HepG2 (cell line): ENCODE measurements at regions not wholly inside any gene's neighbourhood (a gene's known extent, or its start where the extent isn't known, plus 50 kb on each side); places are given as distances from the start of the nearest gene placed in this dataset.

Experiments
- FOXA1 ChIP-seq, 2 experiments: fragments of 450-650 bp in 1 of 2; sonication (generic) in 1 of 2; formaldehyde crosslinking in 1 of 2; IDR thresholded peaks; 2 replicates each; pipeline versions ENCODE4 v1.4.0 to v1.6.1; 2016 to 2020; ENCODE audit warnings: missing genetic modification reagents in 1 of 2
- FOXA3 ChIP-seq: IDR thresholded peaks from 2 replicates; pipeline ENCODE4 v1.6.1; 2016; ENCODE audit warnings: missing genetic modification reagents, missing compliant biosample characterization
- HMGA1 ChIP-seq: sonication (generic); formaldehyde crosslinking; conservative IDR thresholded peaks from 2 replicates; pipeline ENCODE4 v1.4.0; 2020; ENCODE audit warnings: missing genetic modification reagents
- JUND ChIP-seq: sonication (generic); formaldehyde crosslinking; IDR thresholded peaks from 2 replicates; pipeline ENCODE4 v1.8.0; 2022; ENCODE audit warnings: mild to moderate bottlenecking, missing genetic modification reagents
- KDM5A ChIP-seq: fragments of 200-600 bp; sonication (generic); IDR thresholded peaks from 2 replicates; pipeline ENCODE4 v1.7.0; 2018; ENCODE audit warnings: antibody characterized with exemption, mild to moderate bottlenecking, low read length, borderline replicate concordance
- NFIC ChIP-seq: IDR thresholded peaks from 2 replicates; pipeline ENCODE4 v1.6.1; 2012; ENCODE audit warnings: mild to moderate bottlenecking, low read length, inconsistent platforms
- NR2F2 ChIP-seq: IDR thresholded peaks from 2 replicates; pipeline ENCODE4 v1.6.1; 2012; ENCODE audit warnings: low read depth, inconsistent platforms, borderline replicate concordance
- SOX13 ChIP-seq, 3 experiments: fragments of 450-650 bp in 1 of 3; sonication (generic) in 1 of 3; formaldehyde crosslinking in 1 of 3; IDR thresholded peaks in 2 of 3; conservative IDR thresholded peaks in 1 of 3; 2 replicates each; pipeline versions ENCODE4 v1.5.0 to v1.6.1; 2016 to 2020; ENCODE audit warnings: antibody characterized with exemption in 1 of 3, mild to moderate bottlenecking in 1 of 3, missing compliant biosample characterization in 1 of 3, missing genetic modification reagents in 1 of 3, moderate library complexity in 1 of 3
- ZNF143 ChIP-seq: sonication (generic); formaldehyde crosslinking; IDR thresholded peaks from 2 replicates; pipeline ENCODE4 v1.4.0; 2020; ENCODE audit warnings: missing genetic modification reagents
- ZNF281 ChIP-seq: sonication (generic); formaldehyde crosslinking; IDR thresholded peaks from 2 replicates; pipeline ENCODE4 v1.4.0; 2020; ENCODE audit warnings: missing genetic modification reagents, borderline replicate concordance
- ZNF644 ChIP-seq: IDR thresholded peaks from 2 replicates; pipeline ENCODE4 v1.6.1; 2016; ENCODE audit warnings: low read depth
- ZNF713 ChIP-seq: sonication (generic); formaldehyde crosslinking; IDR thresholded peaks from 2 replicates; pipeline ENCODE4 v1.4.0; 2020; ENCODE audit warnings: mild to moderate bottlenecking, missing genetic modification reagents
- ZSCAN12 ChIP-seq: sonication (generic); formaldehyde crosslinking; IDR thresholded peaks from 2 replicates; pipeline ENCODE4 v1.9.0; 2021; ENCODE audit warnings: mild to moderate bottlenecking, missing genetic modification reagents
- ZSCAN31 ChIP-seq: sonication (generic); formaldehyde crosslinking; IDR thresholded peaks from 2 replicates; pipeline ENCODE4 v1.5.0; 2020; ENCODE audit warnings: low read depth, mild to moderate bottlenecking, missing genetic modification reagents
- TF ChIP-seq, protein P1 (sequence below), 2 experiments: sonication (generic) in 1 of 2; formaldehyde crosslinking in 1 of 2; IDR thresholded peaks; 2 replicates each; pipeline versions ENCODE4 v1.4.0 to v1.6.1; 2016 to 2020; ENCODE audit warnings: borderline replicate concordance in 1 of 2, low read depth in 1 of 2, mild to moderate bottlenecking in 1 of 2, missing genetic modification reagents in 1 of 2
- TF ChIP-seq, protein P2 (sequence below): sonication (generic); formaldehyde crosslinking; conservative IDR thresholded peaks from 2 replicates; pipeline ENCODE4 v1.4.0; 2020; ENCODE audit warnings: missing genetic modification reagents
- TF ChIP-seq, protein P3 (sequence below): sonication (generic); formaldehyde crosslinking; IDR thresholded peaks from 2 replicates; pipeline ENCODE4 v1.5.0; 2020; ENCODE audit warnings: missing genetic modification reagents

- no peak for TF ChIP-seq ZNF644 (CRISPR knock-in tag)
- TF ChIP-seq, protein P1, sequence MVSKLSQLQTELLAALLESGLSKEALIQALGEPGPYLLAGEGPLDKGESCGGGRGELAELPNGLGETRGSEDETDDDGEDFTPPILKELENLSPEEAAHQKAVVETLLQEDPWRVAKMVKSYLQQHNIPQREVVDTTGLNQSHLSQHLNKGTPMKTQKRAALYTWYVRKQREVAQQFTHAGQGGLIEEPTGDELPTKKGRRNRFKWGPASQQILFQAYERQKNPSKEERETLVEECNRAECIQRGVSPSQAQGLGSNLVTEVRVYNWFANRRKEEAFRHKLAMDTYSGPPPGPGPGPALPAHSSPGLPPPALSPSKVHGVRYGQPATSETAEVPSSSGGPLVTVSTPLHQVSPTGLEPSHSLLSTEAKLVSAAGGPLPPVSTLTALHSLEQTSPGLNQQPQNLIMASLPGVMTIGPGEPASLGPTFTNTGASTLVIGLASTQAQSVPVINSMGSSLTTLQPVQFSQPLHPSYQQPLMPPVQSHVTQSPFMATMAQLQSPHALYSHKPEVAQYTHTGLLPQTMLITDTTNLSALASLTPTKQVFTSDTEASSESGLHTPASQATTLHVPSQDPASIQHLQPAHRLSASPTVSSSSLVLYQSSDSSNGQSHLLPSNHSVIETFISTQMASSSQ (IDR thresholded peaks at IDR 0.05; ENCODE audit: low read depth), result peak; percentile 39
- TF ChIP-seq, protein P1 (CRISPR knock-in tag; IDR thresholded peaks at IDR 0.05; ENCODE audit: borderline replicate concordance), result peak; percentile 72; the same call in 1 of the 2 replicates
- TF ChIP-seq ZNF713 (CRISPR knock-in tag), result no peak
- TF ChIP-seq, protein P2, sequence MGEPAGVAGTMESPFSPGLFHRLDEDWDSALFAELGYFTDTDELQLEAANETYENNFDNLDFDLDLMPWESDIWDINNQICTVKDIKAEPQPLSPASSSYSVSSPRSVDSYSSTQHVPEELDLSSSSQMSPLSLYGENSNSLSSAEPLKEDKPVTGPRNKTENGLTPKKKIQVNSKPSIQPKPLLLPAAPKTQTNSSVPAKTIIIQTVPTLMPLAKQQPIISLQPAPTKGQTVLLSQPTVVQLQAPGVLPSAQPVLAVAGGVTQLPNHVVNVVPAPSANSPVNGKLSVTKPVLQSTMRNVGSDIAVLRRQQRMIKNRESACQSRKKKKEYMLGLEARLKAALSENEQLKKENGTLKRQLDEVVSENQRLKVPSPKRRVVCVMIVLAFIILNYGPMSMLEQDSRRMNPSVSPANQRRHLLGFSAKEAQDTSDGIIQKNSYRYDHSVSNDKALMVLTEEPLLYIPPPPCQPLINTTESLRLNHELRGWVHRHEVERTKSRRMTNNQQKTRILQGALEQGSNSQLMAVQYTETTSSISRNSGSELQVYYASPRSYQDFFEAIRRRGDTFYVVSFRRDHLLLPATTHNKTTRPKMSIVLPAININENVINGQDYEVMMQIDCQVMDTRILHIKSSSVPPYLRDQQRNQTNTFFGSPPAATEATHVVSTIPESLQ (CRISPR knock-in tag), result no peak
- no peak for TF ChIP-seq KDM5A
- TF ChIP-seq SOX13 (IDR thresholded peaks at IDR 0.05), result no peak
- peak in 1 of 2 experiments; percentile 91; a peak in 2 of 4 replicates for TF ChIP-seq SOX13 (CRISPR knock-in tag; conservative IDR thresholded peaks at IDR 0.05 in 1 of 2, IDR thresholded peaks at IDR 0.05 in 1 of 2)
- TF ChIP-seq ZNF281 (CRISPR knock-in tag), result no peak
- peak; percentile 62; the same call in 1 of the 2 replicates for TF ChIP-seq NR2F2
- TF ChIP-seq, protein P3, sequence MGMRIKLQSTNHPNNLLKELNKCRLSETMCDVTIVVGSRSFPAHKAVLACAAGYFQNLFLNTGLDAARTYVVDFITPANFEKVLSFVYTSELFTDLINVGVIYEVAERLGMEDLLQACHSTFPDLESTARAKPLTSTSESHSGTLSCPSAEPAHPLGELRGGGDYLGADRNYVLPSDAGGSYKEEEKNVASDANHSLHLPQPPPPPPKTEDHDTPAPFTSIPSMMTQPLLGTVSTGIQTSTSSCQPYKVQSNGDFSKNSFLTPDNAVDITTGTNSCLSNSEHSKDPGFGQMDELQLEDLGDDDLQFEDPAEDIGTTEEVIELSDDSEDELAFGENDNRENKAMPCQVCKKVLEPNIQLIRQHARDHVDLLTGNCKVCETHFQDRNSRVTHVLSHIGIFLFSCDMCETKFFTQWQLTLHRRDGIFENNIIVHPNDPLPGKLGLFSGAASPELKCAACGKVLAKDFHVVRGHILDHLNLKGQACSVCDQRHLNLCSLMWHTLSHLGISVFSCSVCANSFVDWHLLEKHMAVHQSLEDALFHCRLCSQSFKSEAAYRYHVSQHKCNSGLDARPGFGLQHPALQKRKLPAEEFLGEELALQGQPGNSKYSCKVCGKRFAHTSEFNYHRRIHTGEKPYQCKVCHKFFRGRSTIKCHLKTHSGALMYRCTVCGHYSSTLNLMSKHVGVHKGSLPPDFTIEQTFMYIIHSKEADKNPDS (CRISPR knock-in tag), result no peak
- no peak for TF ChIP-seq FOXA1 (IDR thresholded peaks at IDR 0.05)
- TF ChIP-seq FOXA1 (CRISPR knock-in tag; IDR thresholded peaks at IDR 0.05), result peak; percentile 72
- TF ChIP-seq ZNF143 (CRISPR knock-in tag), result no peak
- no peak for TF ChIP-seq JUND (CRISPR knock-in tag)
- TF ChIP-seq HMGA1, result no peak
- peak; percentile 78 for TF ChIP-seq NFIC
- peak; percentile 79 for TF ChIP-seq FOXA3 (CRISPR knock-in tag)
- no peak for TF ChIP-seq ZSCAN12
- no peak for TF ChIP-seq ZSCAN31 (CRISPR knock-in tag)
These were observed 378.7 kb upstream of the TGFBR2 start (continued) for GRCh38 chr3:30227571-30228301.
